HepG2 (cell line): ENCODE measurements at regions not wholly inside any gene's neighbourhood (a gene's known extent, or its start where the extent isn't known, plus 50 kb on each side); places are given as distances from the start of the nearest gene placed in this dataset.

Experiments
- CREM ChIP-seq, 2 experiments: sonication (generic) in 1 of 2; formaldehyde crosslinking in 1 of 2; IDR thresholded peaks; 2 replicates each; pipeline versions ENCODE4 v1.4.0 to v1.6.1; 2016 to 2020; ENCODE audit warnings: antibody characterized with exemption in 1 of 2, mild to moderate bottlenecking in 1 of 2, missing genetic modification reagents in 1 of 2
- CTCF ChIP-seq: sonication (generic); formaldehyde crosslinking; IDR thresholded peaks from 2 replicates; pipeline ENCODE4 v1.5.0; 2020; ENCODE audit warnings: mild to moderate bottlenecking, missing genetic modification reagents, moderate library complexity
- IRF9 ChIP-seq: sonication (generic); formaldehyde crosslinking; IDR thresholded peaks from 2 replicates; pipeline ENCODE4 v1.8.0; 2022; ENCODE audit warnings: missing genetic modification reagents, mild to moderate bottlenecking, borderline replicate concordance
- NFE2L1 ChIP-seq: sonication (generic); formaldehyde crosslinking; IDR thresholded peaks from 2 replicates; pipeline ENCODE4 v1.4.0; 2020; ENCODE audit warnings: missing genetic modification reagents, mild to moderate bottlenecking, borderline replicate concordance
- NKX3-1 ChIP-seq: sonication (generic); formaldehyde crosslinking; IDR thresholded peaks from 2 replicates; pipeline ENCODE4 v1.5.0; 2020; ENCODE audit warnings: missing genetic modification reagents
- SAP130 ChIP-seq: IDR thresholded peaks from 2 replicates; pipeline ENCODE4 v1.6.1; 2016; ENCODE audit warnings: low read depth
- YY1 ChIP-seq: IDR thresholded peaks from 2 replicates; pipeline ENCODE4 v1.6.1; 2011; ENCODE audit warnings: low read length, low read depth, moderate library complexity, mild to moderate bottlenecking; ENCODE audit not compliant: insufficient read depth, insufficient replicate concordance
- ZNF484 ChIP-seq: sonication (generic); formaldehyde crosslinking; IDR thresholded peaks from 2 replicates; pipeline ENCODE4 v1.5.1; 2020; ENCODE audit warnings: mild to moderate bottlenecking, low read depth, missing genetic modification reagents, borderline replicate concordance
- ZNF792 ChIP-seq: IDR thresholded peaks from 2 replicates; pipeline ENCODE4 v1.6.1; 2016
- ZZZ3 ChIP-seq: sonication (generic); formaldehyde crosslinking; IDR thresholded peaks from 2 replicates; pipeline ENCODE4 v1.4.0; 2020; ENCODE audit warnings: missing genetic modification reagents, mild to moderate bottlenecking, borderline replicate concordance

GRCh38 chr1:82185084-82185483 is 384.4 kb downstream of the ADGRL2 start:
- TF ChIP-seq IRF9 (CRISPR knock-in tag) (no peak), CTCF (CRISPR knock-in tag) (no peak), YY1 (no peak), ZNF484 (CRISPR knock-in tag) (no peak), NKX3-1 (CRISPR knock-in tag) (no peak), ZNF792 (CRISPR knock-in tag) (no peak), NFE2L1 (CRISPR knock-in tag) (no peak), ZZZ3 (CRISPR knock-in tag) (no peak), CREM (IDR thresholded peaks at IDR 0.05) (no peak), CREM (CRISPR knock-in tag; IDR thresholded peaks at IDR 0.05) (no peak), SAP130 (CRISPR knock-in tag) (no peak)
